ENCODE measurements at regions not wholly inside any gene's neighbourhood (a gene's known extent, or its start where the extent isn't known, plus 50 kb on each side); places are given as distances from the start of the nearest gene placed in this dataset.

DNA sequence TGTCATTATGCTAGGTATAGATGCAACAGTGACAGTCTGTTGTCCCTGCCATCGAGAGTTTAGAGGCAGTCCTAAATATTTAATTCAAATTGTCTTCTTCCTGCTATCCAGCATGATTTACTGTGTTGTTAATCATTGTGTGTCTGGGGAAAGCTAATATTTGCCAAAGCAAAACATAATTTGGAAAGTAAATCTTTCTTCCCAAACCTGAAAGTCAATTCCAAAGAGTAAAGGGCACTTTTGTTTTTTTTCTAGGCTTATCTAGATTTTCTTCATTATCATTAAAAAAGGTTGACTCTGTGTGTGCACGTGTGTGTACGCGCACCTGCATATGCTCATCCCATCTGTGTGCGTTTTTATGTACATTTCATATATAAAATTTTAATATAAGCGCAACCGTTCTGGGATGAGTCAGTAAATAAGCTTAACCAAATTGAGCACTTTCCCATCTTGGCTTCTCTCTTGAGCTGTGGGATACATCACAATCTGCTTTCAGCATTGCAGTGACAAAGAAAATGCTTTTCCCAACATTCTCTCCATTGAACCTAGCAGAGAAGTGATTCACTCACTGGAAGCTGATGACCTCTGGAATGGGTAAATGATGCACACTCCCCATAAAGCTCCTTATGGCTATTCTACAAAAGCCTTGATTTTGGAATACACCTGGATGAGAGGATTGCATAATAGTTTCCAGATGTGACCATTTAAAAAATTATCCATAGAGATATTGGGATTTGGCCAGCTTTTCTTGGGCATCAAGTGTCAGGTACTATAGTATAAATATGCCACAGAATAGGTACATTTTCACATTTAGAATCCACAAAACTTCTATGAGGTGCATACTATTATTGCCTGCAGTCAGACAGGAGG lies 488.4 kb downstream of the ADCYAP1 start:
- ATAC-seq (ENCODE audit: poor library complexity) (no peak), DNase-seq (no peak)
- H3K4me1 ChIP-seq (ENCODE audit: insufficient read depth, low read length) = no peaks in the 10 kb centered on the region
- no peak overlapping the region for H3K4me3 Mint-ChIP-seq
- TF ChIP-seq, protein P1, sequence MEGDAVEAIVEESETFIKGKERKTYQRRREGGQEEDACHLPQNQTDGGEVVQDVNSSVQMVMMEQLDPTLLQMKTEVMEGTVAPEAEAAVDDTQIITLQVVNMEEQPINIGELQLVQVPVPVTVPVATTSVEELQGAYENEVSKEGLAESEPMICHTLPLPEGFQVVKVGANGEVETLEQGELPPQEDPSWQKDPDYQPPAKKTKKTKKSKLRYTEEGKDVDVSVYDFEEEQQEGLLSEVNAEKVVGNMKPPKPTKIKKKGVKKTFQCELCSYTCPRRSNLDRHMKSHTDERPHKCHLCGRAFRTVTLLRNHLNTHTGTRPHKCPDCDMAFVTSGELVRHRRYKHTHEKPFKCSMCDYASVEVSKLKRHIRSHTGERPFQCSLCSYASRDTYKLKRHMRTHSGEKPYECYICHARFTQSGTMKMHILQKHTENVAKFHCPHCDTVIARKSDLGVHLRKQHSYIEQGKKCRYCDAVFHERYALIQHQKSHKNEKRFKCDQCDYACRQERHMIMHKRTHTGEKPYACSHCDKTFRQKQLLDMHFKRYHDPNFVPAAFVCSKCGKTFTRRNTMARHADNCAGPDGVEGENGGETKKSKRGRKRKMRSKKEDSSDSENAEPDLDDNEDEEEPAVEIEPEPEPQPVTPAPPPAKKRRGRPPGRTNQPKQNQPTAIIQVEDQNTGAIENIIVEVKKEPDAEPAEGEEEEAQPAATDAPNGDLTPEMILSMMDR (IDR thresholded peaks at IDR 0.05) = no peak
- no peak overlapping the region for H3K27ac Mint-ChIP-seq
- no peaks in the 10 kb centered on the region for H3K27me3 Mint-ChIP-seq
- H3K4me1 Mint-ChIP-seq (ENCODE audit: low read depth) = no peaks in the 10 kb centered on the region
- POLR2A ChIA-PET = no interaction called here
- intact Hi-C loops (cut with DNase I, micrococcal nuclease) = no loop called here
- H3K27ac ChIP-seq (ENCODE audit: low read depth in 1 of 2, low read length in 2 of 2) = no peak overlapping the region
- peaks cover 4% of the 10 kb centered on the region for H3K9me3 Mint-ChIP-seq
- H3K27me3 ChIP-seq (ENCODE audit: control insufficient read depth in 1 of 2, insufficient read depth in 2 of 2, low read length in 2 of 2) = no peaks in the 10 kb centered on the region
- H3K9me3 ChIP-seq (ENCODE audit: control insufficient read depth in 1 of 2, insufficient read depth in 1 of 2, low read length in 2 of 2) = peaks cover 3 to 4% of the 10 kb centered on the region in 2 experiments
- H3K36me3 ChIP-seq (ENCODE audit: insufficient read depth, low read length) = no peaks in the 10 kb centered on the region
- CTCF ChIA-PET = no interaction called here
- H3K36me3 Mint-ChIP-seq (ENCODE audit: low read depth) = no peaks in the 10 kb centered on the region
- no peak overlapping the region for H3K4me3 ChIP-seq (ENCODE audit: low read length)

DNA sequence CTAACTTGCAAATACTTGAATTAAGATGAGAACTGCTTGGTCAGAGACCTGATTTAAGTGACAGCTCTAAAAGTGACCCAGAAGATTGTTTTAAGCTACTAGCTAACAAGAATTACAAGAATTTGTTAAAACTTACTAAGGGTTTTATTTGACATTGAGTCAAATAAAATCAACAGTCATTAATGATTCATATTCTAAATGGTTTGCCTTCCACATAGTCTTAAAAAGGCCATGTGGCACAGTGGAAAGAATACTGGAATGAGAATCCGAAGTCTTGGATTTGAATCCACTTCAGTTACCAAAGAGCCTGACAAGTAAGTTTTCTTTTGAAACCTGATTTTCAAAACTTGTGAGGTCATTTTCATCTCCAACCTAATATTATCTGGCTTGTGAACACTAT lies 489.3 kb downstream of the ADCYAP1 start:
- Mint-ChIP-seq H3K36me3 (ENCODE audit: low read depth) (no peaks in the 10 kb centered on the region), H3K27me3 (no peaks in the 10 kb centered on the region), H3K4me1 (ENCODE audit: low read depth) (no peaks in the 10 kb centered on the region), H3K27ac (no peak overlapping the region), H3K9me3 (peaks cover 2% of the 10 kb centered on the region), H3K4me3 (no peak overlapping the region)
- Histone ChIP-seq H3K9me3 (ENCODE audit: control insufficient read depth in 1 of 2, insufficient read depth in 1 of 2, low read length in 2 of 2) (peaks cover 3 to 4% of the 10 kb centered on the region in 2 experiments), H3K4me1 (ENCODE audit: insufficient read depth, low read length) (no peaks in the 10 kb centered on the region), H3K27ac (ENCODE audit: low read depth in 1 of 2, low read length in 2 of 2) (no peak overlapping the region), H3K27me3 (ENCODE audit: control insufficient read depth in 1 of 2, insufficient read depth in 2 of 2, low read length in 2 of 2) (no peaks in the 10 kb centered on the region), H3K36me3 (ENCODE audit: insufficient read depth, low read length) (no peaks in the 10 kb centered on the region), H3K4me3 (ENCODE audit: low read length) (no peak overlapping the region)
- CTCF ChIA-PET = no interaction called here
- ATAC-seq (ENCODE audit: poor library complexity) = no peak
- no peak for DNase-seq
- POLR2A ChIA-PET = no interaction called here
- TF ChIP-seq, protein P1 (IDR thresholded peaks at IDR 0.05) = no peak
- intact Hi-C loops (cut with DNase I, micrococcal nuclease) = no loop called here

DNA sequence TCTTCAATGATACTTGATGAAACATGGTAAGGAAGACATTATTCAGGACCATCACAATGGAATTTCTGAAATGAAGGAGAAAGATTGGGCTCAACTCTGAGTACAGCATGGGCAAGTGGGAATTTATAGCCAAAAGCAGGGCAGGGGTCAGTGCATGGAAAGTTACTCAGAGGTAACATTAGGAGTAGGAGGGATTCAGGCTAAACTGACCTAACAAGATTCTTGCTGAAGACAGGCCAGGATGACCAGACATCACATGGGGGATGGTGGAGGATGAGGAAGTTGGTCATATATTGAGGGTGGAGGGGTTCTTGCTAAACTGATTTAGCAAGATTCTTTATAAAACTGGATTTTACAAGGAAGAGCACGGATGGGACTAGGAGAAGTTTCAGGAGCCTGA lies 489.8 kb downstream of the ADCYAP1 start:
- H3K27ac ChIP-seq (ENCODE audit: low read depth in 1 of 2, low read length in 2 of 2) = no peak overlapping the region

More for the DNA sequence above, 489.8 kb downstream of the ADCYAP1 start:
- DNase-seq (no peak), ATAC-seq (ENCODE audit: poor library complexity) (no peak)
- ChIA-PET CTCF (no interaction called here), POLR2A (no interaction called here)
- Histone ChIP-seq H3K9me3 (ENCODE audit: control insufficient read depth in 1 of 2, insufficient read depth in 1 of 2, low read length in 2 of 2) (peaks cover 3 to 4% of the 10 kb centered on the region in 2 experiments), H3K4me1 (ENCODE audit: insufficient read depth, low read length) (no peaks in the 10 kb centered on the region), H3K36me3 (ENCODE audit: insufficient read depth, low read length) (no peaks in the 10 kb centered on the region), H3K4me3 (ENCODE audit: low read length) (no peak overlapping the region), H3K27me3 (ENCODE audit: control insufficient read depth in 1 of 2, insufficient read depth in 2 of 2, low read length in 2 of 2) (no peaks in the 10 kb centered on the region)
- H3K27me3 Mint-ChIP-seq = no peaks in the 10 kb centered on the region
- H3K9me3 Mint-ChIP-seq = no peaks in the 10 kb centered on the region
- TF ChIP-seq, protein P1 (IDR thresholded peaks at IDR 0.05) = no peak
- intact Hi-C loops (cut with DNase I, micrococcal nuclease) = no loop called here
- H3K4me1 Mint-ChIP-seq (ENCODE audit: low read depth) = no peaks in the 10 kb centered on the region
- H3K36me3 Mint-ChIP-seq (ENCODE audit: low read depth) = no peaks in the 10 kb centered on the region
- no peak overlapping the region for H3K4me3 Mint-ChIP-seq
- H3K27ac Mint-ChIP-seq = no peak overlapping the region
